Gastrocnemius medialis (tissue), 4 donors: ENCODE measurements at regions not wholly inside any gene's neighbourhood (a gene's known extent, or its start where the extent isn't known, plus 50 kb on each side); places are given as distances from the start of the nearest gene placed in this dataset.

Experiments
- CTCF ChIP-seq, 5 experiments: fragments of 450-650 bp in 3 of 5; fragments of 200-600 bp in 2 of 5; sonication (generic) in 2 of 5; IDR thresholded peaks in 4 of 5; conservative IDR thresholded peaks in 1 of 5; 1 replicate in 4 of 5; 2 replicates in 1 of 5; pipeline ENCODE4 v1.5.1; 2016 to 2019; ENCODE audit warnings: antibody characterized with exemption in 5 of 5, mild to moderate bottlenecking in 3 of 5, moderate library complexity in 3 of 5
- POLR2A ChIP-seq, 2 donors: fragments of 450-650 bp; IDR thresholded peaks; one replicate each; pipeline ENCODE4 v1.6.1; 2017; ENCODE audit warnings: antibody characterized with exemption in 2 of 2, mild to moderate bottlenecking in 2 of 2, moderate library complexity in 2 of 2

- TF ChIP-seq POLR2A (IDR thresholded peaks at IDR 0.05) (no peak), CTCF (IDR thresholded peaks at IDR 0.05 in 4 of 5, conservative IDR thresholded peaks at IDR 0.05 in 1 of 5) (no peak)
Observed at GRCh38 chr19:41521931-41522555, 53.9 kb upstream of the CEACAM21 start.
